K562 (cell line): ENCODE measurements at regions not wholly inside any gene's neighbourhood (a gene's known extent, or its start where the extent isn't known, plus 50 kb on each side); places are given as distances from the start of the nearest gene placed in this dataset.

Experiments used
- ATAC-seq: fragments of 200-7000 bp; cut with Tn5 transposase; 3 replicates; pipeline ENCODE4 v1.9.1; 2020; ENCODE audit warnings: moderate library complexity
- BruUV-seq: library from RNA; stranded (reverse); fragments of 400-500 nt; replicated peaks from 2 replicates; lab custom pipeline; 2021; lab: Mats Ljungman, UMichigan
- CTCF ChIA-PET: fragments of 300-600 bp; formaldehyde crosslinking; extraction: SDS; loops from one replicate; lab custom pipeline; 2021; ENCODE audit warnings: low intra/inter-chr PET ratio; lab: Yijun Ruan, JAX
- POLR2A ChIA-PET: fragments of 300-600, 350-650 bp; sonication (Branson Sonifier 250); formaldehyde crosslinking; extraction: SDS; loops from one replicate; lab custom pipeline; 2021; ENCODE audit warnings: antibody characterized with exemption, inconsistent platforms; lab: Yijun Ruan, JAX
- DNase-seq, 4 experiments: peaks; one replicate each; pipeline versions ENCODE4 v3.0.0 to v3.0.0-alpha.2; 2011 to 2018; ENCODE audit warnings: low spot score in 3 of 4, mixed read lengths in 3 of 4; ENCODE audit errors: extremely low read depth in 1 of 4
- FAIRE-seq: peaks from 2 replicates; lab custom pipeline; 2011; peaks lifted over from hg19 to GRCh38; lab: Jason Lieb, UNC
- H2AFZ ChIP-seq: 2 replicates; pipeline ENCODE4 v1.6.0; 2011; ENCODE audit warnings: low read depth, low read length, control low read depth, inconsistent platforms
- H3K27ac ChIP-seq: fragments of 200-600 bp; 3 replicates; pipeline ENCODE4 v1.8.0; 2011; ENCODE audit warnings: low read depth, mild to moderate bottlenecking, control low read depth, inconsistent platforms, low read length, moderate library complexity, mixed read lengths; ENCODE audit errors: extremely low read depth
- H3K27me3 ChIP-seq, 2 experiments: fragments of 300-600 bp in 1 of 2; 2 replicates in 1 of 2; 3 replicates in 1 of 2; pipeline versions ENCODE4 v1.6.0 to v1.8.0; 2011; ENCODE audit warnings: inconsistent platforms in 2 of 2, low read length in 2 of 2, mild to moderate bottlenecking in 1 of 2, mixed read lengths in 1 of 2, moderate library complexity in 1 of 2; ENCODE audit not compliant: control insufficient read depth in 2 of 2, insufficient read depth in 2 of 2
- H3K36me3 ChIP-seq: fragments of 300-600 bp; 3 replicates; pipeline ENCODE4 v1.8.0; 2011; ENCODE audit warnings: mild to moderate bottlenecking, low read length, inconsistent platforms; ENCODE audit not compliant: control insufficient read depth, insufficient read depth
- H3K4me1 ChIP-seq, 2 experiments: fragments of 200-600 bp in 1 of 2; replicated peaks in 1 of 2; 2 replicates in 1 of 2; 3 replicates in 1 of 2; pipeline versions ENCODE4 v1.5.1 to v1.8.0; 2011; ENCODE audit warnings: inconsistent platforms in 2 of 2, low read length in 2 of 2, mild to moderate bottlenecking in 1 of 2, mixed read lengths in 1 of 2, moderate library complexity in 1 of 2; ENCODE audit not compliant: control insufficient read depth in 2 of 2, insufficient read depth in 2 of 2
- H3K4me2 ChIP-seq: 2 replicates; pipeline ENCODE4 v1.6.1; 2011; ENCODE audit warnings: low read length, control low read depth, inconsistent platforms, mixed read lengths; ENCODE audit not compliant: insufficient read depth
- H3K4me3 ChIP-seq: fragments of 200-600 bp; sonication (generic), shearing (Covaris generic); 2 replicates; pipeline ENCODE4 v1.5.1; 2016; ENCODE audit warnings: control low read depth, inconsistent platforms
- H3K79me2 ChIP-seq: fragments of 200-600 bp; 3 replicates; pipeline ENCODE4 v1.8.0; 2011; ENCODE audit warnings: low read length, inconsistent platforms; ENCODE audit not compliant: control insufficient read depth, insufficient read depth
- H3K9ac ChIP-seq, 2 experiments: 2 replicates each; pipeline versions ENCODE4 v1.6.0 to v1.6.1; 2011; ENCODE audit warnings: low read depth in 2 of 2, low read length in 2 of 2, control low read depth in 1 of 2, inconsistent platforms in 1 of 2, mild to moderate bottlenecking in 1 of 2, mixed read lengths in 1 of 2; ENCODE audit not compliant: insufficient read depth in 1 of 2
- H3K9me1 ChIP-seq: one replicate; pipeline ENCODE4 v1.6.0; 2011; ENCODE audit warnings: inconsistent platforms, mild to moderate bottlenecking, low read length, moderate library complexity; ENCODE audit not compliant: control insufficient read depth, insufficient read depth
- H3K9me3 ChIP-seq: replicated peaks from 2 replicates; pipeline ENCODE4 v1.5.1; 2011; ENCODE audit warnings: low read depth, low read length, inconsistent platforms; ENCODE audit not compliant: control insufficient read depth, insufficient read depth
- H4K20me1 ChIP-seq: replicated peaks from 2 replicates; pipeline ENCODE4 v1.6.1; 2011; ENCODE audit warnings: low read length, inconsistent platforms, mixed read lengths; ENCODE audit not compliant: control insufficient read depth, insufficient read depth
- ARID2 ChIP-seq: fragments of 450-650 bp; IDR thresholded peaks from 2 replicates; pipeline ENCODE4 v1.6.1; 2017; ENCODE audit warnings: antibody characterized with exemption, mild to moderate bottlenecking
- ATF1 ChIP-seq, 2 experiments: fragments of 450-650 bp in 1 of 2; IDR thresholded peaks; 2 replicates each; pipeline ENCODE4 v1.6.1; 2016; ENCODE audit warnings: missing compliant biosample characterization in 1 of 2, missing genetic modification characterization in 1 of 2
- CTCF ChIP-seq, 3 experiments: IDR thresholded peaks in 2 of 3; conservative IDR thresholded peaks in 1 of 3; 2 replicates each; pipeline ENCODE4 v1.5.1; 2011 to 2012; ENCODE audit warnings: low read length in 3 of 3, mild to moderate bottlenecking in 3 of 3, control low read depth in 2 of 3, improper control_type of control experiment in 1 of 3, inconsistent platforms in 1 of 3, low read depth in 1 of 3, mixed read lengths in 1 of 3, moderate library complexity in 1 of 3; ENCODE audit not compliant: insufficient read depth in 2 of 3
- EHMT2 ChIP-seq: fragments of 450-650 bp; IDR thresholded peaks from 2 replicates; pipeline ENCODE4 v1.6.1; 2018; ENCODE audit warnings: antibody characterized with exemption
- FOXK2 ChIP-seq, 2 experiments: fragments of 450-650 bp; IDR thresholded peaks in 1 of 2; conservative IDR thresholded peaks in 1 of 2; 2 replicates each; pipeline ENCODE4 v1.6.1; 2016; ENCODE audit warnings: low read depth in 2 of 2, mild to moderate bottlenecking in 1 of 2
- GABPB2 ChIP-seq: fragments of 250-450 bp; sonication (Bioruptor Pico); conservative IDR thresholded peaks from 2 replicates; pipeline ENCODE4 v1.5.1; 2021; ENCODE audit warnings: mild to moderate bottlenecking
- IRF2 ChIP-seq: sonication (generic); formaldehyde crosslinking; IDR thresholded peaks from 2 replicates; pipeline ENCODE4 v1.8.1; 2022; ENCODE audit warnings: mild to moderate bottlenecking, missing genetic modification reagents
- MAFG ChIP-seq: fragments of 450-650 bp; conservative IDR thresholded peaks from 2 replicates; pipeline ENCODE4 v1.6.1; 2016; ENCODE audit warnings: missing genetic modification characterization, missing compliant biosample characterization
- MEF2D ChIP-seq: conservative IDR thresholded peaks from 2 replicates; pipeline ENCODE4 v1.6.1; 2016; ENCODE audit warnings: low read depth, missing genetic modification characterization, missing compliant biosample characterization
- NR3C1 ChIP-seq: sonication (generic); formaldehyde crosslinking; IDR thresholded peaks from 2 replicates; pipeline ENCODE4 v1.8.1; 2022; ENCODE audit warnings: missing genetic modification reagents
- PHB ChIP-seq: fragments of 250-450 bp; sonication (Bioruptor Pico); IDR thresholded peaks from 2 replicates; pipeline ENCODE4 v1.5.0; 2021
- PHF20 ChIP-seq: fragments of 450-650 bp; IDR thresholded peaks from 2 replicates; pipeline ENCODE4 v1.6.1; 2018; ENCODE audit not compliant: partially characterized antibody
- SRSF1 ChIP-seq: fragments of 200-400 bp; formaldehyde crosslinking; IDR thresholded peaks from 2 replicates; pipeline ENCODE4 v1.6.1; 2017; ENCODE audit warnings: mild to moderate bottlenecking, low read depth, low read length, moderate library complexity
- XRCC5 ChIP-seq: fragments of 200-400 bp; formaldehyde crosslinking; IDR thresholded peaks from 2 replicates; pipeline ENCODE4 v1.6.1; 2017; ENCODE audit warnings: low read depth, mild to moderate bottlenecking, low read length
- ZFP36 ChIP-seq: fragments of 150-350 bp; IDR thresholded peaks from 2 replicates; pipeline ENCODE4 v1.6.1; 2018; ENCODE audit warnings: low read length, low read depth; ENCODE audit not compliant: partially characterized antibody
- ZNF324 ChIP-seq: fragments of 250-450 bp; sonication (Bioruptor Pico); IDR thresholded peaks from 2 replicates; pipeline ENCODE4 v1.4.0; 2020; ENCODE audit warnings: mild to moderate bottlenecking
- ZNF445 ChIP-seq: fragments of 250-450 bp; sonication (Bioruptor Pico); IDR thresholded peaks from 2 replicates; pipeline ENCODE4 v1.4.0; 2020; ENCODE audit warnings: low read depth, mild to moderate bottlenecking, moderate library complexity
- WGBS: fragments of 100-300 bp; shearing (Covaris generic); methylation state at CpG from one replicate; pipeline ENCODE4 v1.1.6; 2016; ENCODE audit warnings: low coverage, mixed read lengths; ENCODE audit not compliant: insufficient coverage; ENCODE audit errors: missing lambda C conversion rate; 5-methylcytosine and 5-hydroxymethylcytosine counted together
- in situ Hi-C: fragments of 300-500 bp; cut with MboI; formaldehyde crosslinking; loops from 4 replicates; pipeline ENCODE4 v1.15.0; 2018; ENCODE audit warnings: inconsistent platforms, mixed read lengths
- intact Hi-C: fragments of 100-400 bp; cut with micrococcal nuclease; formaldehyde crosslinking; loops from 2 replicates; pipeline ENCODE4 v1.14.2; 2022

DNA sequence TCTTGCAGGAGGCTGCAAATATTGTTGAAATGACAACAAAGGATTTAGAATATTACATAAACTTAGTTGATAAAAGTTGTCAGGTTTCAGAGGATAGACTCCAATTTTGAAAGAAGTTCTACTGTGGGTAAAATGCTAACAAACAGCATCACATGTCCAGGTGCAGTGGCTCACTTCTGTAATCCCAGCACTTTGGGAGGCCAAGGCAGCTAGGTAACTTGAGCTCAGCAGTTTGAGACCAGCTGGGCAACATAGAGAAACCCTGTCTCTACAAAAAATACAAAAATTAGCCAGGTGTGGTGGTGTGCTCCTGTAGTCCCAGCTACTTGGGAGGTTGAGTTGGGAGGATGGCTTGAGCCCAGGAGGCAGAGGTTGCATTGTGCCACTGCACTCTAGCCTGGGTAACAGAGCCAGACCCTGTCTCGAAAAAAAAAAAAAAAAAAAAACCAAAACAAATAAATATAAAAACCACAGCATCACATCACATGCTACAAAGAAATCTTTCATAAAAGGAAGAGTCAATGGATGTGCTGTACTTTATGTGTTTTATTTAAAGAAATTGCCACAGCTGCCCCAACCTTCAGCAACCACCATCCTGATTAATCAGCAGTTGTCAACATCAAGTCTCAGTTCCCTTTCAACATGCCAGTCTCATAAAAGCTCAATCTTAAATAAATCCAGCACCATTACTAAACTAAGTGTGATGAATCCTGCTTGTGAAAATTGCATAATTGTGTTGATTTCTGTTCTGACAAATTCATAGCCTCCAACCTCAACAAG, 83.2 kb upstream of the MBL2 start:
- ChIA-PET CTCF (no interaction called here), POLR2A (no interaction called here)
- Histone ChIP-seq H3K4me3 (no peak overlapping the region), H3K9ac (no peak overlapping the region), H3K4me1 (no peaks in the 10 kb centered on the region), H3K4me2 (no peak overlapping the region), H3K36me3 (no peaks in the 10 kb centered on the region), H3K27me3 (no peaks in the 10 kb centered on the region), H3K79me2 (no peaks in the 10 kb centered on the region), H3K9me1 (no peaks in the 10 kb centered on the region), H3K9me3 (peaks cover 2% of the 10 kb centered on the region; the same call in 1 of the 2 replicates), H2AFZ (no peak overlapping the region), H3K27ac (no peak overlapping the region), H4K20me1 (no peaks in the 10 kb centered on the region)
- DNase-seq, result no peak
- WGBS, result no CpG with 5 or more reads among the region's 1 CpG
- intact Hi-C loops, result no loop called here
- no peak for FAIRE-seq
- in situ Hi-C loops, result no loop called here
- no peak for TF ChIP-seq PHF20
- TF ChIP-seq ZFP36, result no peak
- no peak for TF ChIP-seq GABPB2 (CRISPR knock-in tag)
- TF ChIP-seq SRSF1, result no peak
- no peak for TF ChIP-seq MAFG (tag)
- no peak for TF ChIP-seq MEF2D (tag)
- no TSS peak for BruUV-seq
- ATAC-seq, result no peak

- intact Hi-C loops (no loop called here), in situ Hi-C loops (no loop called here)
- no peaks in the 10 kb centered on the region for H3K79me2 ChIP-seq
- H3K4me3 ChIP-seq, result no peak overlapping the region
- FAIRE-seq (no peak), ATAC-seq (no peak), DNase-seq (no peak)
- ChIA-PET POLR2A (no interaction called here), CTCF (no interaction called here)
- H3K9ac ChIP-seq, result no peak overlapping the region
- no peaks in the 10 kb centered on the region for H4K20me1 ChIP-seq
- H3K36me3 ChIP-seq, result no peaks in the 10 kb centered on the region
- no TSS peak for BruUV-seq
- H3K9me3 ChIP-seq, result no peaks in the 10 kb centered on the region
- no peak overlapping the region for H2AFZ ChIP-seq
- no peaks in the 10 kb centered on the region for H3K4me1 ChIP-seq
- no peak overlapping the region for H3K4me2 ChIP-seq
- H3K27ac ChIP-seq, result no peak overlapping the region
- 2% methylated on average over 4 of the region's 4 CpGs for WGBS
- no peaks in the 10 kb centered on the region for H3K27me3 ChIP-seq
- no peaks in the 10 kb centered on the region for H3K9me1 ChIP-seq
- TF ChIP-seq ZNF445 (CRISPR knock-in tag) (no peak), ATF1 (CRISPR knock-in tag; IDR thresholded peaks at IDR 0.05) (no peak), ATF1 (tag; IDR thresholded peaks at IDR 0.05) (no peak), NR3C1 (CRISPR knock-in tag) (no peak), FOXK2 (conservative IDR thresholded peaks at IDR 0.05 in 1 of 2, IDR thresholded peaks at IDR 0.05 in 1 of 2; ENCODE audit: low read depth in 2 of 2) (no peak), ZNF324 (no peak), XRCC5 (no peak), CTCF (IDR thresholded peaks at IDR 0.05 in 2 of 3, conservative IDR thresholded peaks at IDR 0.05 in 1 of 3; ENCODE audit: insufficient read depth in 2 of 3, low read depth in 1 of 3, low read length in 3 of 3) (no peak), IRF2 (CRISPR knock-in tag) (no peak), PHB (CRISPR knock-in tag) (no peak), EHMT2 (no peak), ARID2 (no peak)
Observed at GRCh38 chr10:52853704-52854103, 81.1 kb upstream of the MBL2 start.
